ENCODE measurements at regions not wholly inside any gene's neighbourhood (a gene's known extent, or its start where the extent isn't known, plus 50 kb on each side); places are given as distances from the start of the nearest gene placed in this dataset.

DNA sequence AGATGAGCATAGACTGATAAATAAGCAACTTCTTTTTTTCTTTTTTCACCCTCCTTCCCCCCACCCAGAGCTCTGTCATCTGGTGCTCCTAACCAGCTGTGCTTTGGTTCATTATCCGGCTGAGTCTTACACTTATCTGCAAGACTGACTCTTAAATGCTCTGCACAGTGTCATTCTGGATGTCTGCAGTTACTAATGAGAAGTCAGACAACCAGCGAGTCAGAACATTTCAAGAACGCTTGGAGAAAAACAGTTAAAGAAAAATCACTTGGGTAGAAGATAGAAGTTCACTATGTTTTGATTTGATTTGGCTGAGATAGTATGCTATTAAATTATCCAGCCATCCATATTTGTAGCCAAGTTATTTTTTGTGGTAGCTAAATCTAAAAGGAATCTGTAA, 328.9 kb upstream of the PRICKLE1 start:
- Histone ChIP-seq H3K4me1 (ENCODE audit: insufficient read depth, low read length) (peaks cover 3% of the 10 kb centered on the region), H3K79me2 (ENCODE audit: insufficient read depth, low read length) (no peaks in the 10 kb centered on the region), H3K27ac (ENCODE audit: low read depth, low read length) (no peak overlapping the region), H3K4me2 (ENCODE audit: low read length) (no peak overlapping the region), H3K27me3 (ENCODE audit: insufficient read depth, low read length) (no peaks in the 10 kb centered on the region), H4K20me1 (ENCODE audit: insufficient read depth, low read length) (no peaks in the 10 kb centered on the region), H2AFZ (ENCODE audit: low read depth, low read length) (no peak overlapping the region), H3K9ac (ENCODE audit: low read length) (no peak overlapping the region), H3K9me3 (ENCODE audit: insufficient read depth, low read depth, low read length) (no peaks in the 10 kb centered on the region), H3K36me3 (ENCODE audit: insufficient read depth, low read length) (no peaks in the 10 kb centered on the region), H3K4me3 (ENCODE audit: insufficient read depth, low read depth, low read length) (no peak overlapping the region)
- TF ChIP-seq EZH2 (IDR thresholded peaks at IDR 0.05; ENCODE audit: insufficient read depth, low read length) = no peak
- TF ChIP-seq, protein P1, sequence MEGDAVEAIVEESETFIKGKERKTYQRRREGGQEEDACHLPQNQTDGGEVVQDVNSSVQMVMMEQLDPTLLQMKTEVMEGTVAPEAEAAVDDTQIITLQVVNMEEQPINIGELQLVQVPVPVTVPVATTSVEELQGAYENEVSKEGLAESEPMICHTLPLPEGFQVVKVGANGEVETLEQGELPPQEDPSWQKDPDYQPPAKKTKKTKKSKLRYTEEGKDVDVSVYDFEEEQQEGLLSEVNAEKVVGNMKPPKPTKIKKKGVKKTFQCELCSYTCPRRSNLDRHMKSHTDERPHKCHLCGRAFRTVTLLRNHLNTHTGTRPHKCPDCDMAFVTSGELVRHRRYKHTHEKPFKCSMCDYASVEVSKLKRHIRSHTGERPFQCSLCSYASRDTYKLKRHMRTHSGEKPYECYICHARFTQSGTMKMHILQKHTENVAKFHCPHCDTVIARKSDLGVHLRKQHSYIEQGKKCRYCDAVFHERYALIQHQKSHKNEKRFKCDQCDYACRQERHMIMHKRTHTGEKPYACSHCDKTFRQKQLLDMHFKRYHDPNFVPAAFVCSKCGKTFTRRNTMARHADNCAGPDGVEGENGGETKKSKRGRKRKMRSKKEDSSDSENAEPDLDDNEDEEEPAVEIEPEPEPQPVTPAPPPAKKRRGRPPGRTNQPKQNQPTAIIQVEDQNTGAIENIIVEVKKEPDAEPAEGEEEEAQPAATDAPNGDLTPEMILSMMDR (IDR thresholded peaks at IDR 0.05; ENCODE audit: insufficient read depth, low read depth, low read length) = no peak
- Mint-ChIP-seq H3K27me3 (ENCODE audit: low read depth, unreplicated experiment) (no peaks in the 10 kb centered on the region), H3K4me3 (ENCODE audit: unreplicated experiment) (no peak overlapping the region), H3K4me1 (ENCODE audit: low read depth, unreplicated experiment) (peaks cover 43% of the 10 kb centered on the region), H3K27ac (ENCODE audit: unreplicated experiment) (peak overlapping the region; percentile 73), H3K36me3 (ENCODE audit: low read depth, unreplicated experiment) (peaks cover 2% of the 10 kb centered on the region), H3K9me3 (ENCODE audit: unreplicated experiment) (peaks cover 2% of the 10 kb centered on the region)
- no peak for FAIRE-seq
- peak; percentile 59 for DNase-seq (ENCODE audit: low read depth)

DNA sequence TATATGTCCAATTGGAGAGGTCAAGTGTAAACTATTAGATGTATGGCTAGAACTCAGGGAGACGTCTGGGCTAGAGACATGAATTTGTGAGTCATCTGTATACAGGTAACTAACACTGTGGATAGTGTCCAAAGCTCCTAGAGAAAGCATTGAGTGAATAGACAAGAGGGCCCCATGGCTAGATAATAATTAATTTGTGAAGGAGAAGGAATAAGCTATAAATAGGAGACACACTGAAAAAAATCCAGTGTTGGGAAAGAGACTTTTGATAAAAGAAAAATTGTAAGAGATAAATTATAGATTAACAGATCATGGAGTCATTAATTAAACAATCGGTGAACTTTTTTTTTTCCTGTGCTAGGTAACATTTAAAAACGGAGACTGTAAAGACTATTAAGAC, 326.6 kb upstream of the PRICKLE1 start:
- Histone ChIP-seq H3K27ac (ENCODE audit: low read depth, low read length) (no peak overlapping the region), H3K9ac (ENCODE audit: low read length) (no peak overlapping the region), H3K4me2 (ENCODE audit: low read length) (no peak overlapping the region), H3K4me1 (ENCODE audit: insufficient read depth, low read length) (peaks cover 3% of the 10 kb centered on the region), H2AFZ (ENCODE audit: low read depth, low read length) (no peak overlapping the region), H3K27me3 (ENCODE audit: insufficient read depth, low read length) (no peaks in the 10 kb centered on the region), H3K4me3 (ENCODE audit: insufficient read depth, low read depth, low read length) (no peak overlapping the region), H3K79me2 (ENCODE audit: insufficient read depth, low read length) (no peaks in the 10 kb centered on the region), H3K36me3 (ENCODE audit: insufficient read depth, low read length) (no peaks in the 10 kb centered on the region), H4K20me1 (ENCODE audit: insufficient read depth, low read length) (no peaks in the 10 kb centered on the region), H3K9me3 (ENCODE audit: insufficient read depth, low read depth, low read length) (no peaks in the 10 kb centered on the region)
- no peaks in the 10 kb centered on the region for H3K27me3 Mint-ChIP-seq (ENCODE audit: low read depth, unreplicated experiment)
- TF ChIP-seq EZH2 (IDR thresholded peaks at IDR 0.05; ENCODE audit: insufficient read depth, low read length) = no peak
- TF ChIP-seq, protein P1 (IDR thresholded peaks at IDR 0.05; ENCODE audit: insufficient read depth, low read depth, low read length) = no peak
- FAIRE-seq = no peak
- H3K4me3 Mint-ChIP-seq (ENCODE audit: unreplicated experiment) = no peak overlapping the region
- peaks cover 2% of the 10 kb centered on the region for H3K36me3 Mint-ChIP-seq (ENCODE audit: low read depth, unreplicated experiment)
- no peak overlapping the region for H3K27ac Mint-ChIP-seq (ENCODE audit: unreplicated experiment)
- no peak for DNase-seq (ENCODE audit: low read depth)
- H3K9me3 Mint-ChIP-seq (ENCODE audit: unreplicated experiment) = peaks cover 6% of the 10 kb centered on the region
- H3K4me1 Mint-ChIP-seq (ENCODE audit: low read depth, unreplicated experiment) = peaks cover 22% of the 10 kb centered on the region

DNA sequence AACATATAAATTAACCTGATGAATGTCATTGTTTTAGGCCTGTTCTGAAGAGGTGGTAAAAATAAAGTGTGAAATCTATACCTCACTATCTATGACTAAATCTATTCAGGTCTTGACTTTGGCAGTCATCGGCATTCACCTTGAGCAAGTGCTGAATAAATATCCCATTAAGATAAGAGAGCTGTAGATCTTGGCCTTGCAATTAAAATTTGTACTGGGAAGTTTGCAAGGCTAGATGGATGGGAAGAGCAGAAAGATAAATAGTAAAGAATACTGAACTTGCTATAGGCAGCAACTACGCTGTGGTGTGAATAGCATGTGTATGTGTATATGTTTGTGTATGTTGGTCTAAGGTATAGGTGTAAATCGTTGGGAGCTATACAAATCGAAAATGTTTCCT, 325.9 kb upstream of the PRICKLE1 start:
- no peak overlapping the region for H2AFZ ChIP-seq (ENCODE audit: low read depth, low read length)
- no peak overlapping the region for H3K4me3 ChIP-seq (ENCODE audit: insufficient read depth, low read depth, low read length)
- no peak overlapping the region for H3K9ac ChIP-seq (ENCODE audit: low read length)
- H3K4me2 ChIP-seq (ENCODE audit: low read length) = no peak overlapping the region
- H3K27ac Mint-ChIP-seq (ENCODE audit: unreplicated experiment) = no peak overlapping the region
- H3K36me3 ChIP-seq (ENCODE audit: insufficient read depth, low read length) = no peaks in the 10 kb centered on the region
- peaks cover 20% of the 10 kb centered on the region for H3K4me1 Mint-ChIP-seq (ENCODE audit: low read depth, unreplicated experiment)
- no peak overlapping the region for H3K27ac ChIP-seq (ENCODE audit: low read depth, low read length)
- H3K4me1 ChIP-seq (ENCODE audit: insufficient read depth, low read length) = peaks cover 3% of the 10 kb centered on the region
- peaks cover 2% of the 10 kb centered on the region for H3K36me3 Mint-ChIP-seq (ENCODE audit: low read depth, unreplicated experiment)
- no peak for DNase-seq (ENCODE audit: low read depth)
- H3K4me3 Mint-ChIP-seq (ENCODE audit: unreplicated experiment) = no peak overlapping the region
- no peak for TF ChIP-seq EZH2 (IDR thresholded peaks at IDR 0.05; ENCODE audit: insufficient read depth, low read length)
- TF ChIP-seq, protein P1 (IDR thresholded peaks at IDR 0.05; ENCODE audit: insufficient read depth, low read depth, low read length) = no peak
- no peaks in the 10 kb centered on the region for H3K79me2 ChIP-seq (ENCODE audit: insufficient read depth, low read length)
- H3K27me3 Mint-ChIP-seq (ENCODE audit: low read depth, unreplicated experiment) = no peaks in the 10 kb centered on the region
- peaks cover 6% of the 10 kb centered on the region for H3K9me3 Mint-ChIP-seq (ENCODE audit: unreplicated experiment)
- no peaks in the 10 kb centered on the region for H4K20me1 ChIP-seq (ENCODE audit: insufficient read depth, low read length)
- FAIRE-seq = no peak
- no peaks in the 10 kb centered on the region for H3K9me3 ChIP-seq (ENCODE audit: insufficient read depth, low read depth, low read length)
- H3K27me3 ChIP-seq (ENCODE audit: insufficient read depth, low read length) = no peaks in the 10 kb centered on the region
